Liver (tissue), 3 donors: ENCODE measurements at regions not wholly inside any gene's neighbourhood (a gene's known extent, or its start where the extent isn't known, plus 50 kb on each side); places are given as distances from the start of the nearest gene placed in this dataset.

Experiments
- EGR1 ChIP-seq, 2 donors: IDR thresholded peaks; 2 replicates each; pipeline ENCODE4 v1.6.1; 2016 to 2018; ENCODE audit warnings: antibody characterized with exemption in 2 of 2, low read depth in 2 of 2
- RXRA ChIP-seq, 2 donors: IDR thresholded peaks; 2 replicates each; pipeline ENCODE4 v1.6.1; 2017 to 2018; ENCODE audit warnings: antibody characterized with exemption in 2 of 2, mild to moderate bottlenecking in 1 of 2
- TAF1 ChIP-seq: conservative IDR thresholded peaks from 2 replicates; pipeline ENCODE4 v1.6.1; 2016; ENCODE audit warnings: antibody characterized with exemption, mild to moderate bottlenecking
- TF ChIP-seq, protein P1 (sequence below): fragments of 150-350 bp; IDR thresholded peaks from 2 replicates; pipeline ENCODE4 v1.5.1; 2017; ENCODE audit warnings: improper control_type of control experiment, low read depth, low read length; ENCODE audit not compliant: missing input control
- donor health status: healthy.
- donor health status: healthy.

DNA sequence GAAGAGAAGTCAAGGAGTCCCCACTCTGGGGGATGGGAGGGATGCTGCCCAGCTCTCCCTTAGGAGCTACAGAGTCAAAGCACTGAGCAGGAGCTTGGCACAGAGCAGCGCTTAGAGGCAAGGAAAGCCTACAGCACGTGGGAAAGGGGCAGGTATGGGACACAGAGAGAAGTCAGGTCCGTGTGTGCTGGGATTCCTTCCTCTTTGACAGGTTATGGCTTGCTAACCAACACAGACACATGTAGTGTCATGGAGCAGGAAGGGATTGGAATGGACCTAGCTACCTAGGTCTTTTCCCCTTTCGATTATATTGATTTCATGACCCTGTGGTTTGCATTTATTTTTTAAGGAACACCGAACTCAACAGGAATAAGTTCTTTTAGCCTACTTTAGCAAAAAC, 208.5 kb upstream of the TUT7 start:
- TF ChIP-seq EGR1 (IDR thresholded peaks at IDR 0.05; ENCODE audit: low read depth in 2 of 2) (no peak), TAF1 (no peak), RXRA (IDR thresholded peaks at IDR 0.05) (no peak)
- TF ChIP-seq, protein P1, sequence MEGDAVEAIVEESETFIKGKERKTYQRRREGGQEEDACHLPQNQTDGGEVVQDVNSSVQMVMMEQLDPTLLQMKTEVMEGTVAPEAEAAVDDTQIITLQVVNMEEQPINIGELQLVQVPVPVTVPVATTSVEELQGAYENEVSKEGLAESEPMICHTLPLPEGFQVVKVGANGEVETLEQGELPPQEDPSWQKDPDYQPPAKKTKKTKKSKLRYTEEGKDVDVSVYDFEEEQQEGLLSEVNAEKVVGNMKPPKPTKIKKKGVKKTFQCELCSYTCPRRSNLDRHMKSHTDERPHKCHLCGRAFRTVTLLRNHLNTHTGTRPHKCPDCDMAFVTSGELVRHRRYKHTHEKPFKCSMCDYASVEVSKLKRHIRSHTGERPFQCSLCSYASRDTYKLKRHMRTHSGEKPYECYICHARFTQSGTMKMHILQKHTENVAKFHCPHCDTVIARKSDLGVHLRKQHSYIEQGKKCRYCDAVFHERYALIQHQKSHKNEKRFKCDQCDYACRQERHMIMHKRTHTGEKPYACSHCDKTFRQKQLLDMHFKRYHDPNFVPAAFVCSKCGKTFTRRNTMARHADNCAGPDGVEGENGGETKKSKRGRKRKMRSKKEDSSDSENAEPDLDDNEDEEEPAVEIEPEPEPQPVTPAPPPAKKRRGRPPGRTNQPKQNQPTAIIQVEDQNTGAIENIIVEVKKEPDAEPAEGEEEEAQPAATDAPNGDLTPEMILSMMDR: no peak
